Transverse colon (tissue), 4 donors: ENCODE measurements at regions not wholly inside any gene's neighbourhood (a gene's known extent, or its start where the extent isn't known, plus 50 kb on each side); places are given as distances from the start of the nearest gene placed in this dataset.

Source experiments
- DNase-seq: peaks from one replicate; pipeline ENCODE4 v3.0.0-alpha.2; 2019
- H3K27ac ChIP-seq, 4 donors: fragments of 200-600 bp; sonication (generic); 2 replicates each; pipeline ENCODE4 v1.5.1; 2016 to 2018; ENCODE audit warnings: inconsistent platforms in 4 of 4
- H3K27me3 ChIP-seq: fragments of 200-600 bp; sonication (generic); 2 replicates; pipeline ENCODE4 v1.5.1; 2017; ENCODE audit warnings: inconsistent platforms
- H3K36me3 ChIP-seq, 4 donors: fragments of 200-600 bp; sonication (generic); 2 replicates each; pipeline ENCODE4 v1.5.1; 2017 to 2019; ENCODE audit warnings: inconsistent platforms in 4 of 4
- H3K4me1 ChIP-seq, 4 donors: fragments of 200-600 bp; sonication (generic); 2 replicates each; pipeline ENCODE4 v1.5.1; 2017 to 2020; ENCODE audit warnings: inconsistent platforms in 4 of 4
- H3K4me3 ChIP-seq, 4 donors: fragments of 200-600 bp; sonication (generic); 1 replicate in 1 of 4; 2 replicates in 3 of 4; pipeline versions ENCODE4 v1.5.1 to v1.6.1; 2017 to 2019; ENCODE audit warnings: inconsistent platforms in 4 of 4
- H3K9me3 ChIP-seq, 2 donors: fragments of 200-600 bp; sonication (generic); 2 replicates each; pipeline ENCODE4 v1.5.1; 2017 to 2019; ENCODE audit warnings: inconsistent platforms in 2 of 2
- CTCF ChIP-seq, 5 experiments: fragments of 200-600 bp in 3 of 5; fragments of 450-650 bp in 2 of 5; sonication (generic) in 3 of 5; IDR thresholded peaks; 1 replicate in 2 of 5; 2 replicates in 3 of 5; pipeline ENCODE4 v1.5.1; 2016 to 2017; ENCODE audit warnings: antibody characterized with exemption in 5 of 5, inconsistent platforms in 3 of 5, mild to moderate bottlenecking in 2 of 5, moderate library complexity in 1 of 5
- EP300 ChIP-seq: sonication (generic); formaldehyde crosslinking; IDR thresholded peaks from one replicate; pipeline ENCODE4 v1.6.1; 2017; ENCODE audit warnings: antibody characterized with exemption, low read depth
- POLR2A ChIP-seq: fragments of 450-650 bp; IDR thresholded peaks from one replicate; pipeline ENCODE4 v1.6.1; 2016; ENCODE audit warnings: antibody characterized with exemption, mild to moderate bottlenecking, moderate library complexity
- POLR2AphosphoS5 ChIP-seq, 3 donors: sonication (generic); formaldehyde crosslinking; IDR thresholded peaks; one replicate each; pipeline ENCODE4 v1.6.1; 2016; ENCODE audit warnings: antibody characterized with exemption in 3 of 3
- WGBS, 2 donors: methylation state at CpG; one replicate each; pipeline ENCODE4 v1.1.5; 2018; ENCODE audit warnings: low coverage in 1 of 2; 5-methylcytosine and 5-hydroxymethylcytosine counted together
- in situ Hi-C, 4 donors: fragments of 200-750 bp; cut with MboI; loops; one replicate each; pipeline versions ENCODE4 v1.15.0 to v1.15.1; 2017; ENCODE audit warnings: low sequenced_read_pairs in 3 of 4, low pct_ligation_motif_present in 1 of 4, low pct_unique_long_range_greater_than_20kb in 1 of 4
- intact Hi-C: fragments of 100-400 bp; cut with DNase I; formaldehyde crosslinking; loops from one replicate; pipeline ENCODE4 v1.15.1; 2023; ENCODE audit warnings: low total_unique reads

- DNase-seq = no peak
- Histone ChIP-seq H3K4me3 (no peak overlapping the region), H3K36me3 (no peaks in the 10 kb centered on the region), H3K9me3 (no peaks in the 10 kb centered on the region), H3K4me1 (no peaks in the 10 kb centered on the region), H3K27ac (no peak overlapping the region), H3K27me3 (no peaks in the 10 kb centered on the region)
- intact Hi-C loops (no loop called here), in situ Hi-C loops (no loop called here)
- 100% methylated on average over 2 of the region's 2 CpGs; no CpG with 5 or more reads in 1 of the 2 donors for whole genome bisulfite sequencing, 2 donors
- no peak for TF ChIP-seq POLR2A
- no peak for TF ChIP-seq POLR2AphosphoS5 (IDR thresholded peaks at IDR 0.05)
- TF ChIP-seq CTCF (IDR thresholded peaks at IDR 0.05) = no peak
- TF ChIP-seq EP300 = no peak
Measured at GRCh38 chr10:53580465-53580864, 807.9 kb upstream of the MBL2 start.

- Histone ChIP-seq H3K27ac (no peak overlapping the region), H3K27me3 (no peaks in the 10 kb centered on the region), H3K9me3 (no peaks in the 10 kb centered on the region), H3K4me1 (no peaks in the 10 kb centered on the region), H3K36me3 (no peaks in the 10 kb centered on the region), H3K4me3 (no peak overlapping the region)
- intact Hi-C loops = no loop called here
- in situ Hi-C loops = no loop called here
- 55 to 59% methylated on average over 1 of the region's 1 CpG for WGBS, 2 donors
- no peak for DNase-seq
- TF ChIP-seq POLR2AphosphoS5 (IDR thresholded peaks at IDR 0.05) = no peak
- TF ChIP-seq EP300 = no peak
- no peak for TF ChIP-seq CTCF (IDR thresholded peaks at IDR 0.05)
- no peak for TF ChIP-seq POLR2A
Measured at GRCh38 chr10:53579773-53580172, 807.2 kb upstream of the MBL2 start.

- Histone ChIP-seq H3K4me1 (no peaks in the 10 kb centered on the region), H3K27me3 (no peaks in the 10 kb centered on the region), H3K27ac (no peak overlapping the region), H3K4me3 (no peak overlapping the region), H3K9me3 (no peaks in the 10 kb centered on the region), H3K36me3 (no peaks in the 10 kb centered on the region)
- no peak for DNase-seq
- in situ Hi-C loops (no loop called here), intact Hi-C loops (no loop called here)
- TF ChIP-seq EP300 = no peak
- no peak for TF ChIP-seq POLR2A
- no peak for TF ChIP-seq CTCF (IDR thresholded peaks at IDR 0.05)
- no peak for TF ChIP-seq POLR2AphosphoS5 (IDR thresholded peaks at IDR 0.05)
- WGBS, 2 donors = 58 to 65% methylated on average over 3 of the region's 3 CpGs
Measured at GRCh38 chr10:53574024-53574423, 801.4 kb upstream of the MBL2 start.

GRCh38 chr10:53573498-53573897, 800.9 kb upstream of the MBL2 start:
- in situ Hi-C loops = no loop called here
- no peaks in the 10 kb centered on the region for H3K27me3 ChIP-seq
- no peaks in the 10 kb centered on the region for H3K9me3 ChIP-seq
- no peak overlapping the region for H3K4me3 ChIP-seq
- no peak overlapping the region for H3K27ac ChIP-seq
- no peak for DNase-seq
- TF ChIP-seq CTCF (IDR thresholded peaks at IDR 0.05) = no peak
- no peak for TF ChIP-seq POLR2A
- no peak for TF ChIP-seq POLR2AphosphoS5 (IDR thresholded peaks at IDR 0.05)
- TF ChIP-seq EP300 = no peak
- H3K36me3 ChIP-seq = no peaks in the 10 kb centered on the region
- intact Hi-C loops = no loop called here
- H3K4me1 ChIP-seq = no peaks in the 10 kb centered on the region
